ENCODE measurements at regions not wholly inside any gene's neighbourhood (a gene's known extent, or its start where the extent isn't known, plus 50 kb on each side); places are given as distances from the start of the nearest gene placed in this dataset.

GRCh38 chr13:69545551-69545950 lies 562.1 kb upstream of the ATXN8OS start:
- TF ChIP-seq CTCF (conservative IDR thresholded peaks at IDR 0.05; ENCODE audit: low read depth, low read length) = no peak
- TF ChIP-seq EZH2phosphoT487 (IDR thresholded peaks at IDR 0.05; ENCODE audit: borderline replicate concordance, low read length) = no peak
- TF ChIP-seq EZH2 (IDR thresholded peaks at IDR 0.05; ENCODE audit: low read length, unreplicated experiment) = no peak

Measured in PC-3 (cell line).